Tibial nerve (tissue), 4 donors: ENCODE measurements at regions not wholly inside any gene's neighbourhood (a gene's known extent, or its start where the extent isn't known, plus 50 kb on each side); places are given as distances from the start of the nearest gene placed in this dataset.

ENCODE experiments used
- CTCF ChIP-seq, 5 experiments: fragments of 200-600 bp in 3 of 5; fragments of 450-650 bp in 2 of 5; sonication (generic) in 3 of 5; IDR thresholded peaks; one replicate each; pipeline ENCODE4 v1.5.1; 2016 to 2019; ENCODE audit warnings: antibody characterized with exemption in 5 of 5, mild to moderate bottlenecking in 3 of 5, moderate library complexity in 2 of 5
- EP300 ChIP-seq, 2 donors: sonication (generic); formaldehyde crosslinking; IDR thresholded peaks; one replicate each; pipeline ENCODE4 v1.6.1; 2017; ENCODE audit warnings: antibody characterized with exemption in 2 of 2, mild to moderate bottlenecking in 1 of 2
- POLR2A ChIP-seq, 2 donors: fragments of 450-650 bp; IDR thresholded peaks; one replicate each; pipeline ENCODE4 v1.6.1; 2017; ENCODE audit warnings: antibody characterized with exemption in 2 of 2, mild to moderate bottlenecking in 2 of 2, moderate library complexity in 2 of 2

- TF ChIP-seq CTCF (IDR thresholded peaks at IDR 0.05) (no peak), POLR2A (IDR thresholded peaks at IDR 0.05) (no peak), EP300 (IDR thresholded peaks at IDR 0.05) (no peak)
Observed at GRCh38 chr3:17861476-17861875, 119.0 kb upstream of the TBC1D5 start.
